ENCODE measurements at regions not wholly inside any gene's neighbourhood (a gene's known extent, or its start where the extent isn't known, plus 50 kb on each side); places are given as distances from the start of the nearest gene placed in this dataset.
"Not testable (repeated sequence)": the region's sequence is repeated elsewhere in the genome, so short reads cannot be mapped to it uniquely, and the experiment has no call there.

DNA sequence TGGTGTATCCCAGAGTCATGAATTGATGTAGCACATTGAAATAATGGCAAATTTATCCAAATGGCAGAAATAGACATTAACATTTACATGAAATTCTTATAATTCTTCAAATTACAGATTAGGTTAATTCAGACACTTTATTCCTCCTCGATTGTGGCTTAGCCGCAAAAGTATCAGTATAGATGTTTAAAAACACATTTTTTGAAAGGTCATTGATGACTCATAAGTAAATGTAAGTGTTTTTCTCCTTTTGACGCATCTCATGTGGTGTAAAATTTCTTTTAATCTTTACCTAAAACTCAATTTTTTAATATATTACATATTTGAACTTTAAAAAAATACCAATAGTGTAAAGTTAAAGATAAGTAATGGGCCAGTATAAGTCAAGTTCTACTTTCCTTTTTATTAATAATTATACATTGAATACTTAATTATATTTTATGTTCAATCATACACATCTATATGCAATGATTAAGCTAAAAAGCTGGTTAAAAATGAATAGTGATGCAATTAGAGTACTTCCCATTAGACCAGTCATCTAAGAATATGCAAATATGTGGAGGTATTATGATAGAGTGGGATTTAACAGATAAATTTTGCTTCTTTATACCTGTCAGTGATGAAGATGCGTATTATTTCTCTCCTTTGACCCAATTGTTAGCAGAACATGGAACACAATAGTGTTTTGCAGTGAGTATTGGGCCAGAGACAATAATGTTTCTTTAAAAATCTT is 678.1 kb upstream of the DPPA4 start:
- DNase-seq: no peak

DNA sequence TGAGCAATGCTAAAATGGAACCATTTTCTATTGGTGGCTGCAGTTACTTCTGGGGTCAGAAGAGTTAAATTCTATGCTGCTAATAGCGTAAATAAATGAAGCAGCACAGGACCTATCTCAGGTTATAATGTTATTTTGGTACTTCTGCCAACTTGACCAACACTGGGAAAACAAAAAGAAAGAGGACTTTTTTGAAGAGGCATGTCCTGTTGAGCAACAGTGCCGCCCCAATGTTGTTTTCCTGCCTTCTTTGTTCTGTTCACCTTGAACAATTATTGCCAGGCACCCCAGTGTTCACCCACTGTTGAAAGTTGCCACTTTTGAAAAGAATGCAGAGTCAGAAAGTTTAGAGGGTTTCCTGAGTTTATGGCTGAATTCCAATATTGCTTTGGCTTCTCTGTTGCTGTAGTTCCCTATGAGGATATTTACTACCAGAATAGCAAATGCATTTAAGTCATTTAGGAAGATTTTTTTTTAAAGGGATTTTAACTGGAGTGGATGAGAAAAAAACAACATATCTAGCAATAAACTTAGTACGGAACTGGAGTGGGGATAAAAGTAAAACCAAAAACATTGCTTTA is 679.0 kb upstream of the DPPA4 start:
- no peak for DNase-seq

DNA sequence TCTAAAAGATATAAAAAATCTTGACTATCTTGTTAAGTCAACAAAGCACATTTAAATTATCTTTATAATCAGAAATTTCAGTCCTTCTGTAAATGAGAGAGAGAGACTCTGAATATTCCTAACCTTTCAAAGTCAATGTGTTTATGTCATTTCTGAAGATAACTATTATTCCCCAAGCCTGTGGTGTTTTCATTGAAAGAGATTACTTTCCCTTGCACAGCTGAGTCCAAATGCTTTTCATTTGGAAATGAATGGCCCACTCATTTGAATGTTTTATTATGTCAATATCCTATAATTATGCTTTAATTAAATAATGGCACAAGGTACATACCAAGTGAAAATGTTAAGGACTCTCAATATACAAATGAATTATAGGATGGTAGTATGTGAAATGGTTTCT is 680.0 kb upstream of the DPPA4 start:
- no peak for DNase-seq

DNA sequence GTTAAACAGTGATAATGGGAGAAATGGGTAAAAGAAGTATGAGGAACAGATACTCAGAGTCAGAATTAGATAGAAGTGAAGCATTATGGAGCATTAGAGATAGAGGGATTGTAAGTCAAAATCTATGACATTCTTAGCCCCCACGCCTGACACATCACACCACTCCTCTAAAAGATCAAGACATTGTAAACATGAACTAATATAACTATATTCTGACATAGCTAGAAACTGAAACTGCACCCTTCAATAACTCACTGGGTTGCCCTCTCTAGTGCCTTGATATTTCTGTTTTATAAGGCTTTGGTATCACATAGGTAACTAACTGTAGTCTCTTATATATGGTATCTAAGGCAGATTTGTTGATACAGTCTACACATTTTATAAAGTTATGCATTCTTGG is 684.3 kb upstream of the DPPA4 start:
- DNase-seq: no peak

DNA sequence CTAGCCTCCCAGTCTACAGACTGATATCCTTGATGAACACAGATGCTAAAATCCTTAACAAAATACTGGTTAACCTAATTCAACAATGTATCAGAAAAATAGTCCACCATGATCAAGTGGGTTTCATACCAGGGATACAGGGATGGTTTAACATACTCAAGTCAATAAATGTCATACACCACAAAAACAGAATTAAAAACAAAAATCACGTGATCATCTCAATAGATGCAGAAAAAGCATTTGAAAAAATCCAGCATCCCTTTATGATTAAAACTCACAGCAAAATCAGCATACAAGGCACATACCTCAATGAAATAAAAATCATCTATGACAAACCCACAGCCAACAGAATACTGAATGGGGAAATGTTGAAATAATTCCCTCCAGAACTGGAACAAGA is 685.7 kb upstream of the DPPA4 start:
- not testable (repeated sequence) for DNase-seq

DNA sequence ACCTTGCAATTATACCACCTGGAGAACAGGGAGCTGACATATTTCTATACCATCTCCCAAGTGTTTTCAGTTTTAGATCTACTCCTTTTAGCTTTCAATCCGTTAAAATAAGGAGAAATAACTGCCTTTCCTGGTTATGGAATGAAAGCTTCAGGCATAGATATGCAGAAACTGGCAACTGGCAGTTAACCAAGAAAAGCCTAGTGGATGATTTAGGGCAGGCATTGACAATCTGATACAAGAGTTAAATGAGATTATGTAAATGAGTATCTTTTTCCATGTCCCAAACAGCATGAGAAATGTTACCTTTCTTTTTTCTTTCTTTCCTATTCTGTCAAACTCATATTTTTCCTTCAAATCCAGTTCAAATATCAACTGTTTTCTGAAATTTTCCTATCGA is 689.1 kb upstream of the DPPA4 start:
- no peak for DNase-seq

DNA sequence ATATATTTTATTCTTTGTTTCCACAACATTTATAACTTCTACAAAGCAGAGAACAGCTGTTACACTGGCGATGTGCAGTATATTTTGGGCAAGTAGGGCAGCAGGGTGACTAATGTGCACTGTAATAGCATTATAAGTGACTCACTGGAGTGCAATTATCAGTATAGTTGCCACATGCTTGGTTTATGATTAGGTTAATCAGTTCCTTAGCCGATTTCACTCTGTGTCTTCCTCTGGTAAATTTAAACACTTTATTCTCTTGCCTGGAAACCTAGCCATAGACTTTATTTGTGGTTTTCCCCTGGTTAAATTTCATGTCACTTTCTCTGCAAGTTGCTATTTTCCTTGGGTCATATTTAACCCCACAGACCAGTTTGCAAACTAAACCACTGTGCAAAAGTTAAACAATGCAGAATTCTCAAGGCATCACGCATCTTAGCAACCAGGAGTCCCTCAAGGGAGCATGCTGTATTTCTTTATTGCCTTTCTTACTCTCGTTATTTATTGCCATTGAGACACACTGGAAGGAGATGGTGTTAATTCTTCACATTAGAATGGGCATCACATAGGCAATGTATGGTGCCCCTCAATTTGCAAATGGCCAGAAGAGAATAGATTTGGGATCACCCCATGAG is 690.2 kb upstream of the DPPA4 start:
- DNase-seq: no peak

DNA sequence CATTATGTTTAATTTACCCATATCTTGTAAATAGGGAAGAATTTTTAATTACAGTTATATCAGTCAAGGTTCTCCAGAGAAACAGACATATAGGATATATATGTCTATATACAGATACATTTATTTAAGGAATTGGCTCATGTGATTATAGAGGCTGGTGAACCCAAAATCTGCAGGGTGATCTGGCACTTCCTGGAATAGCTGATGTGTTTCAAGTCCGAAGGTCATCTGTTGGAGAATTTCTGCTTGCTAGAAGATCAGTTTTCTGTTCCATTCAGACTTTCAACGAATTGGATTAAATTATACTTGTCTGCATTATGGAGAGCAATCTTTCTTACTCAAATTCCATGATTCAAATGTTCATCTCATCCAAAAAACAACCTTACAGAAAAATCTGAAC is 694.6 kb upstream of the DPPA4 start:
- DNase-seq: no peak

DNA sequence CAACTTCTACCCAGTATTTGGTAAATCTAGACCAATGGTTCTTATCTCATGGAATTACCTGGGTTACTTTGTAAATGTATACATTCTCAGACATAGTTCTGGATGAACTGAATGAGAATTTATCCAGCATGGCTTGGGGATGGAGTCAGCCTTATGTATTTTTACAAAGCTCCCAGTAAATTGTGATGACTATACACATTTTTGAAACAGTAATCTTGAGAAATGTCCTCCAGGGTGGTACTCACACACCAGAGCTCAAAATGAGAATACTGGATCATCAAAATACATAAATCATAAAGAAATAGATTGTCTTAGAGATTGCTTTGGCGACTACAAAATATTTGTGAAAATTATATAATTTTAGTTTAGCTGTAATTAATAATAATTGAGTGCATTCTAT is 722.1 kb upstream of the DPPA4 start:
- DNase-seq: no peak

DNA sequence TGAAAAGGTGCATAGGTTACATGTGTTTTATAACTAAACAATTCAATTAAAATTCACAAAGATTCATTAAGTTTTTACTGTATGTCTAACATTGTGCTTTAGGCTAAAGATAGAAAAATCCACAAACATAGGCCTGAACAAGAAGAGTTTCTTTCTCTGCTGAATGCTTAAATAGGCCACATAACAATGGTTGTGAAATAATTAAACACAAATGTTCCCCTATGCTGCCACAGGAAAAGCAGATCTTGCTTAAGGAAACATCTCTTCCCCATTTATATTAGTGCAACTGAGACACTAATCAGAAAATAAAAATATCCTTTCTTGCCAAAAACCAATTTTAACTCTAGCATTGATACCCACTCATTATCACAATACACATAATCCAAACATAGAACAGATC is 725.4 kb upstream of the DPPA4 start:
- no peak for DNase-seq

DNA sequence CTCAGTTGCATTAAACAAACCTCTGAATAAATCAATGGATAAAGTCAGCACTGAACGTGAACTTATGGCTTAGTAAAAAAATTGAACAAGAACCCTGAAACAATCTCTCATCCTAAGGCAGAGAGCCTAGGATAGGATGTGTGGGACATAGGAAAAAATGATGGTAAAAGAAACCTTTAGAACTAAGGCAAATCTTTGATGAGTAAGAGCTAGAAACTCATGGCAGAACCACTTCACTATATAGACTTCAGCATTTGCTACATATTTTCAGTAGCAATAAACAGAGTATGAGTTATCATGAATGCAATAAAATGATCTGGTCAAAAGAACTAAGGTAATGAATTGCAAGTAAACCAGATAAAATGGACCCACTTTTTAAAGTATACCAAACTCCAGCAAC is 725.8 kb upstream of the DPPA4 start:
- DNase-seq: no peak

DNA sequence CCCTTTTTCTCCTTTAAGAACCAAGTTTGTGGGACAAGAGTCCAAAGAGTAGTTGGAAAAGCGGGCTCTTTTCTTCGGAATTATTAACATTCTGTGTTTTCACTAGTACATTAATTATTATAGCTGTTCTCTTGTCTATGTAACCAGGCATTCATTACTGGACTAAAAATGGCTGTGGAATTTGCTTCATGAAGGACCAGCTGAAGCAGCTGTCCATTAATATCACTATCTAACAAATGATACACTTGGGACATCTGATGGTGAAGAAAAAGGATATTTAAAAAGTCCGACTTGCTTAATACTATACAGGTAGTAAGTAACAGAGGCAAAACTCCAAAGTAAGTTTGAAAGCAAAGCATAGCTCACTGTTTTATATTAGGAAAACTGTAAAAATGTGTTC is 728.9 kb upstream of the DPPA4 start:
- DNase-seq: no peak

DNA sequence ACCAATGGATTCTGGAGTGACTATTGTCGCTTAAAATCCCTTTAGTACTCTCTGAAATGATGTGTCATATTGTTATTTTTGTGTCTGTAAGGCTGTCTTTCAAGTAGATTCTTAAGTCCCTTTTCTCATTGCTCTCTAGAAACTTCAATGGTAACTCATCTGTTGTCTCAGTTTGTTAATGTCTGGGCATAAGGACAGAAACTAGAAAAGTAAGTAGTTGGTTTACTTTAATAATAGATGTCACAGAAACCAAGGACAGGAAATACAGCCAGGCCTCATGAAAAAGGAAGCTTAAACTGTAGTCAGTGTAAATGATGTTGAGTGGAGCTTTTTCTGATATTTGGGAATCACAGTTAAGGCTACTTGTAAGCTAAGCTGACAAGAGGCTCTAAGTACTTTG is 730.2 kb upstream of the DPPA4 start:
- no peak for DNase-seq

DNA sequence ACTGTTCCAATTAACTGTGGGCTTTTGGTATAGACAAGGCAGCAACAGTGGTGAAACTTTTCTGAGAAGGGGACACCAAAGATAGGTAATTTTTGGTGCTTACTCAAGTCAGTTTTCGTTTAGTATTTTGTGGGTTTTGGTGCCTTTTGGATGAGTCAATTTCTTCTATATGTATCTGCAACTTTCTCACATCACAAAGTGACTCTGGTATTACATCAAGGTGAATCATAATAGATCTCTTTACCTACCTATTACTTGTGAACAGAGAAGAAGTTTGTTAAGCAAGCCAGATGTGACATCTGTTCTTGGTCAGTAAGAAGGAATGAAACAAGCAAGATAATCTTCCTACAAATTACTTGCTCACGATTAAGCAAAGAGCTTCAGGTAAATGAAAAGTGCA is 732.4 kb upstream of the DPPA4 start:
- no peak for DNase-seq

DNA sequence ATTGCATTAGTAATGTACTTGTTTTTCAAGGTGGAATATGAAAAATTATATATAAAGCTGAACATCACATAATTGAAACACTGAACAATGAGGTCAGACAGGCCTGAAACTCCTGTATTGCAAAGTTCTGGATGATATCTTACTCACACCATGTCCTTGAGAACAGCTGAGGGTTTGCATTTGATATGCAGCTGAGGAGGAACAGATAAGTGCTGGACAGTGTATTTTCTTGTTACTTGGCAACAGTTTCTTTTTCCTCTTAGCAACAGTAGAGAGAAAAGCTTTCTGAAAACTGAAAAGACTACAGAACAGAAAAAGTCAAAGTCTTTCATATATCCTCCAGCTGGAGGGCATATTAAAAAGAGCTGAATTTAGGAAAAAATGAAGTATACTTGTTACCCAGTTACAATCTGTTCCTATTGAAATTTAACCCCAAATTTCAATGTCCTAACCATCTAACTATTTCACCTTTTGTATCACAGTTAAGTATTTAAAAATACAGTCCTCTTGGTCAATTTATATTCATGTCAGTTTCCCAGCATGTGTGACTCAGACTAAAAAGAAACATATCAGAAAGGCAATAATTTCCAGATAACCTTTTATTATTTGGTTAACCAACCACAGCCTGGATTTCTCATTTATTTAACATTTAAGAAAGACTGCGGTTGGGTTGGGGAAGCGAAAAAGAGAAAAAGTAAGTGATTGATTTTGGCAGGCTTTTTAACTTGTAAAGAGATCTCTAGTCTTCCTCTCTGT is 733.0 kb upstream of the DPPA4 start:
- DNase-seq: no peak

DNA sequence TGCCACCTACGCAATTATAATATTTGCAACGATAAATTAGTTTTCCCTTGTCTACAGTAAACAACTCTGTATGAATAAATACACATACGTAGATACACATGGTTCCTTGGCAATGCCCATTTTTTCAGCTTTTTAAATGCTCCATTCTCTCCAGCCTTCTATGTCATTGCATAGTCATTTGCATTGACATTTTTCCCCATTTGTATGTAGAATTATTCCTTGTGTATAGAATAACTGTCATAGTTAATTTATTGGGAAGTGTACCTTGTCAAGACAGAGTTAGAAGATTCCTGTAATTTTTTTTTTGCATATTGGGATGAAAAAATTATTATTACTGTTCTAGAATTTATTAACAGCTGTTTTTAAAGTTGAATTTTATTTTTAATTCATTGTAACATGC is 736.7 kb upstream of the DPPA4 start:
- no peak for DNase-seq

DNA sequence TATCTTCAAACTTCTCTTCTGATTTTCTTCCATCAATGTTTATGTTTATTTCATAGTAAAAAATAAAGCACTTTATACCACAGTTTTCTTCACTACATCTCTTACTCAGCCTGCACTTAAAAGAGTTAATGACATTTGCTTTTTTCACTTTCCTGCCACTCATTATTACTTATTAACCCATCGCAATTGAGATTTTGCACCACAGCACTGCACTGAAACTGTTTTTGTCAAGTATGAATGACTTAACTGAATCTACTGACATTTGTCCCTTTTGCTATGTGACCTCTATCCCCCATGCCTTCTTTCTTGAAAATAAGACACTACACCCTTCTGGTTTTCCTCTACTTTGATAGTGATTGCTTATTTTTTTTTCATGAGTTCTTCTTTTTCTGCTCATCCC is 739.7 kb upstream of the DPPA4 start:
- no peak for DNase-seq

DNA sequence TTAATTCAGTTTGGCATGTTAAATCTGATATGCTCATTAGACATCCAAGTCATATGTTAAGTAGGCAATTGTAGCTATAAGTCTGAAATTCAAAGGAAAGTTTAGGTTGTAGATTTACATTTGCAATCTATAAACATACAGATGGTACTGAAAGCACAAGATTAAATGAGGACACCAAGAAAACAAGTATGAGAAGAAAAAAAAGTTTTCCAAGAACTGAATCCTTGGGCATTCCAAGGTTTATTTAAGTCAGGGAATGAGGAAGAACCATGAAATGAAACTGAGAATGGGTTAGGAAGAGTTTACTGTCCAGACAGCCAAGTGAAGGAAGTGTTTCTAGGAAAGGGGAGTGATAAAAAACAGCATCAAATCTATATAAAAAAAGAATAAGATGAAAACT is 756.1 kb upstream of the DPPA4 start:
- DNase-seq: no peak

DNA sequence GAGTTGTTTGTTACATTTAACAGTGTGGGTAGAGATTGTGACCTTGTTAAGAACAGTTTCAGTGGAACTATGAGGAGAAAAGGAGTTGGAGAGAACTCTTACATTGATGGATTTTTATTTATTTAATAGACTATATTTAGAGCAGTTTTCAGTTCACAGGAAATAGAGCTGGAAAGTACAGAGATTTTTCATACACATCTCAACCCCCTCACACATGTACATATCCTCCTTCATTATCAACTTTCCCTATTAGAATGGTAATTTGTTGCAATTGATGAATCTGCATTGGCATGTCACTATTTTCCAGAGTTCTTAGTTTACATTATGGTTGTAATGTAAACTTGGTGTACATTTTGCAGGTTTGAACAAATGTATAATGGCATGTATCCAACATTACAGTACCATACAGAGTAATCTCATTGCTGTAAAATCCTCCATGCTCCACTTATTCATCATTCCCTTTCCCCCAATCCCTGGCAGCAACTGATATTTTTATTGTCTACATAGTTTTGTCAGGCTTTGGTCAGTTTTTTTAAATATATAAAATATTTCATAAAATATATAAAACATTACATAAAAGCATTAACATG is 756.6 kb upstream of the DPPA4 start:
- DNase-seq: no peak

DNA sequence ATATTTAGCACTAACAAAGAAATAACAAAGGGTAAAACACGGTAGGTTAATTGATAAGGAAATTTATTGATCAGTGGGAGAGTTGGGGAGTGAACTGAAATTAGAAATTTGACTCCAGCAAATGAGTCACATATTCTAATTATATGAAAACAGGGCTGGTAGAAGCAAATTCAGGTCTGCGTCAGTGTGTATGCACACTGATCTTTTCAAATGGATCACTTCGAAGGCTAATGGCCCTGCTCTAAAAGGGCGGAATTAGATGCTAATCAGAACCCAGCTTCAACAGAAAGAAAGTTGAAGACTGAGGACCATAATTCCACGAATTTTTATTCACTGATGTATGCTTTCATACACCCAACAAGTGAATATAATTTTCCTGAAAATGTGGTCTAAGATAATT is 762.4 kb upstream of the DPPA4 start:
- no peak for DNase-seq

DNA sequence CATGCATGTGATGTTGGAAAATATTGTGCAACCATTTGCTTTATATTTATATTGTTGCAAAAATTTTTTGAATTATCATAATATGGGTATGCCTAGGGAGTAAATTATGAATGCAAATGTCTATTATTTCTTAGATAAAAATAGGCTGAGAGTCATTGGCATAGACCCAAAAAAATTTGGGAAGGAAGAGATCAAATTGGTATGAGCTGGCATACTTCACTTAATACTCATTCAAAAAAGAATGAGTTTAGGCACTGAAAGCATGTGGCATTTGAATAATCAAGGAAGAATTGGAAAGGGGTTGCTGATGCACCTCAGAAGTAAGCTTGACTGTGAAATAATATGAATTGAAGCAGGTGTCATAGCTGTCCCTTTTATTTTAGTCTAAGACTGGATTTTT is 764.0 kb upstream of the DPPA4 start:
- DNase-seq: no peak

DNA sequence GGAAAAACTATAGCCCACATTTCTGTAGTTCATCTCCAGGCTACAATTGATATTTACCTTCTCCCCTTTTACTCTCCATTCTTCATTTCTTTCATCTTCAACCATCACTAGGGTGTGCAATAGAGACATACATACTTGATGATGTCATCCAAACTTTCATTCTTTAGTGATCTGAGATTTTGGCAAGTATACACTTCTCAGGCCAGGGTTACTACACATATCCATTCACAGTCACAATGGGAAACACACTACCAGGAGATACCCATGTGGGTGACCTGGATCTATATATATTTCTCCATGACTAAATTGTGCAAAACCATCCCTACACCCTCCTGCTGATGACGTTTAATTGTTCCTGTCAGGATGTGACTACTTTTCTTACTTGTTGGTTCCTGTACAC is 769.5 kb upstream of the DPPA4 start:
- no peak for DNase-seq

DNA sequence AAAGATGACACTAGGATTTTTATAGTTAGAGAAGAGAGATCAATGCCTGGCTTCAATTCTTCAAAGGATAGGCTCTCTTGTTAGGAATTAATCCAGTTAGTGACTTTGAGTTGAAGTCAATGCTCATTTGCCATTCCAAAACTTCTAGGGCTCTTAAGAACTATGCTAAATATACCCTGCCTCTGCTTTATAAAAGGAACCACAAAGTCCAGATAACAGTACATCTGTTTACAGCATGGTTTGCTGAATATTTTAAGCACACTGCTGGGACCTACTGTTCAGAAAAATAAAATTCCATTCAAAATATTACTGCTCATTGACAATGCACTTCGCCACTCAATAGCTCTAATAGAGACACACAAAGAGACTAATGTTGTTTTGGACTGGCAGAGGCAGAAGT is 786.6 kb upstream of the DPPA4 start:
- no peak for DNase-seq

DNA sequence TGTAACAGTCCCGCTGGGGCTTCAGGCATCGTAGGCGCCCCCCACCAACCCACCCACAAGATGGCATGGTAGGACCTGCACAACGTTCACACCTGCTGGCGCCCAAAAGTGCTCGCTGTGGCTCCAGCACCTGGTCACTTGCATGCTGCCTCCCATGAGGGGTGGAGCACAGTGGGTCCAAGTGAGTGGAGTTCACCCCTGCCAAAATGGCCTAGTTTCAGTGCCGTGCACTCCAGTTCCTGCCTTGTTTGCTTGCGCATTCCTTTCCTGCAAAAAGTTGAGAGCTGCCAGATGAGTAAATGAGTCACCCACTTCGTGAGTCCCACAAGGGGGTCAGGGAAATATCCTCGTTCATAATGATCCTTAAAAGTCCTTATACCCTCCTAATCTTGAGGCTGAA is 788.7 kb upstream of the DPPA4 start:
- no peak for DNase-seq
